ENCODE measurements at regions not wholly inside any gene's neighbourhood (a gene's known extent, or its start where the extent isn't known, plus 50 kb on each side); places are given as distances from the start of the nearest gene placed in this dataset.
A peak's percentile ranks its signal among the peaks of the same experiment; 100 is the strongest.

GRCh38 chr3:124217542-124217941 lies 225.6 kb upstream of the ROPN1 start (continued):
- TF ChIP-seq ZMYM4 (CRISPR knock-in tag; IDR thresholded peaks at IDR 0.05), result no peak
- peak; percentile 70; the same call in 1 of the 2 replicates for TF ChIP-seq KAT8 (CRISPR knock-in tag; IDR thresholded peaks at IDR 0.05)
- TF ChIP-seq EP300 (IDR thresholded peaks at IDR 0.05; ENCODE audit: low read depth in 2 of 2, low read length in 2 of 2), result no peak
- no peak for TF ChIP-seq EP300 (CRISPR knock-in tag; IDR thresholded peaks at IDR 0.05; ENCODE audit: borderline replicate concordance)
- TF ChIP-seq ELK4 (CRISPR knock-in tag; IDR thresholded peaks at IDR 0.05; ENCODE audit: borderline replicate concordance), result no peak; the same call in 1 of the 2 replicates
- no peak for TF ChIP-seq ZNF703 (CRISPR knock-in tag; IDR thresholded peaks at IDR 0.05; ENCODE audit: borderline replicate concordance)
- no peak for TF ChIP-seq TCF7L2 (IDR thresholded peaks at IDR 0.05; ENCODE audit: low read depth, low read length)
- no peak for TF ChIP-seq CBX2 (IDR thresholded peaks at IDR 0.05; ENCODE audit: low read depth, low read length)
- TF ChIP-seq CBX2 (CRISPR knock-in tag; IDR thresholded peaks at IDR 0.05; ENCODE audit: low read depth), result no peak
- no peak for TF ChIP-seq SKI (IDR thresholded peaks at IDR 0.05; ENCODE audit: partially characterized antibody)
- peak; percentile 72; the same call in 1 of the 2 replicates for TF ChIP-seq CBX5 (CRISPR knock-in tag; IDR thresholded peaks at IDR 0.05; ENCODE audit: borderline replicate concordance)
- no peak for TF ChIP-seq ZNF543 (CRISPR knock-in tag; IDR thresholded peaks at IDR 0.05)
- peak; percentile 57; the same call in 1 of the 2 replicates for TF ChIP-seq MXD3 (CRISPR knock-in tag; IDR thresholded peaks at IDR 0.05)
- TF ChIP-seq ZNF75D (CRISPR knock-in tag; IDR thresholded peaks at IDR 0.05; ENCODE audit: borderline replicate concordance), result no peak
- peak; percentile 78 for TF ChIP-seq ZNF644 (CRISPR knock-in tag; IDR thresholded peaks at IDR 0.05; ENCODE audit: low read depth)
- TF ChIP-seq, protein P1, sequence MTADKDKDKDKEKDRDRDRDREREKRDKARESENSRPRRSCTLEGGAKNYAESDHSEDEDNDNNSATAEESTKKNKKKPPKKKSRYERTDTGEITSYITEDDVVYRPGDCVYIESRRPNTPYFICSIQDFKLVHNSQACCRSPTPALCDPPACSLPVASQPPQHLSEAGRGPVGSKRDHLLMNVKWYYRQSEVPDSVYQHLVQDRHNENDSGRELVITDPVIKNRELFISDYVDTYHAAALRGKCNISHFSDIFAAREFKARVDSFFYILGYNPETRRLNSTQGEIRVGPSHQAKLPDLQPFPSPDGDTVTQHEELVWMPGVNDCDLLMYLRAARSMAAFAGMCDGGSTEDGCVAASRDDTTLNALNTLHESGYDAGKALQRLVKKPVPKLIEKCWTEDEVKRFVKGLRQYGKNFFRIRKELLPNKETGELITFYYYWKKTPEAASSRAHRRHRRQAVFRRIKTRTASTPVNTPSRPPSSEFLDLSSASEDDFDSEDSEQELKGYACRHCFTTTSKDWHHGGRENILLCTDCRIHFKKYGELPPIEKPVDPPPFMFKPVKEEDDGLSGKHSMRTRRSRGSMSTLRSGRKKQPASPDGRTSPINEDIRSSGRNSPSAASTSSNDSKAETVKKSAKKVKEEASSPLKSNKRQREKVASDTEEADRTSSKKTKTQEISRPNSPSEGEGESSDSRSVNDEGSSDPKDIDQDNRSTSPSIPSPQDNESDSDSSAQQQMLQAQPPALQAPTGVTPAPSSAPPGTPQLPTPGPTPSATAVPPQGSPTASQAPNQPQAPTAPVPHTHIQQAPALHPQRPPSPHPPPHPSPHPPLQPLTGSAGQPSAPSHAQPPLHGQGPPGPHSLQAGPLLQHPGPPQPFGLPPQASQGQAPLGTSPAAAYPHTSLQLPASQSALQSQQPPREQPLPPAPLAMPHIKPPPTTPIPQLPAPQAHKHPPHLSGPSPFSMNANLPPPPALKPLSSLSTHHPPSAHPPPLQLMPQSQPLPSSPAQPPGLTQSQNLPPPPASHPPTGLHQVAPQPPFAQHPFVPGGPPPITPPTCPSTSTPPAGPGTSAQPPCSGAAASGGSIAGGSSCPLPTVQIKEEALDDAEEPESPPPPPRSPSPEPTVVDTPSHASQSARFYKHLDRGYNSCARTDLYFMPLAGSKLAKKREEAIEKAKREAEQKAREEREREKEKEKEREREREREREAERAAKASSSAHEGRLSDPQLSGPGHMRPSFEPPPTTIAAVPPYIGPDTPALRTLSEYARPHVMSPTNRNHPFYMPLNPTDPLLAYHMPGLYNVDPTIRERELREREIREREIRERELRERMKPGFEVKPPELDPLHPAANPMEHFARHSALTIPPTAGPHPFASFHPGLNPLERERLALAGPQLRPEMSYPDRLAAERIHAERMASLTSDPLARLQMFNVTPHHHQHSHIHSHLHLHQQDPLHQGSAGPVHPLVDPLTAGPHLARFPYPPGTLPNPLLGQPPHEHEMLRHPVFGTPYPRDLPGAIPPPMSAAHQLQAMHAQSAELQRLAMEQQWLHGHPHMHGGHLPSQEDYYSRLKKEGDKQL (CRISPR knock-in tag; IDR thresholded peaks at IDR 0.05; ENCODE audit: low read depth), result no peak
- TF ChIP-seq, protein P2, sequence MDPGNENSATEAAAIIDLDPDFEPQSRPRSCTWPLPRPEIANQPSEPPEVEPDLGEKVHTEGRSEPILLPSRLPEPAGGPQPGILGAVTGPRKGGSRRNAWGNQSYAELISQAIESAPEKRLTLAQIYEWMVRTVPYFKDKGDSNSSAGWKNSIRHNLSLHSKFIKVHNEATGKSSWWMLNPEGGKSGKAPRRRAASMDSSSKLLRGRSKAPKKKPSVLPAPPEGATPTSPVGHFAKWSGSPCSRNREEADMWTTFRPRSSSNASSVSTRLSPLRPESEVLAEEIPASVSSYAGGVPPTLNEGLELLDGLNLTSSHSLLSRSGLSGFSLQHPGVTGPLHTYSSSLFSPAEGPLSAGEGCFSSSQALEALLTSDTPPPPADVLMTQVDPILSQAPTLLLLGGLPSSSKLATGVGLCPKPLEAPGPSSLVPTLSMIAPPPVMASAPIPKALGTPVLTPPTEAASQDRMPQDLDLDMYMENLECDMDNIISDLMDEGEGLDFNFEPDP (CRISPR knock-in tag; conservative IDR thresholded peaks at IDR 0.05), result no peak
- TF ChIP-seq KMT2B (CRISPR knock-in tag; IDR thresholded peaks at IDR 0.05), result peak; percentile 73
- no peak for TF ChIP-seq RORA (CRISPR knock-in tag; IDR thresholded peaks at IDR 0.05)
- no peak for TF ChIP-seq ZKSCAN5 (CRISPR knock-in tag; IDR thresholded peaks at IDR 0.05)
- no peak for TF ChIP-seq SRSF1 (optimal IDR thresholded peaks at IDR 0.05; ENCODE audit: low read depth, low read length)
- TF ChIP-seq, protein P3, sequence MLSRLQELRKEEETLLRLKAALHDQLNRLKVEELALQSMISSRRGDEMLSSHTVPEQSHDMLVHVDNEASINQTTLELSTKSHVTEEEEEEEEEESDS (CRISPR knock-in tag; IDR thresholded peaks at IDR 0.05; ENCODE audit: borderline replicate concordance), result peak; percentile 74; the same call in 1 of the 2 replicates

All from HepG2 (cell line).